GM21786 (cell line): ENCODE measurements at regions not wholly inside any gene's neighbourhood (a gene's known extent, or its start where the extent isn't known, plus 50 kb on each side); places are given as distances from the start of the nearest gene placed in this dataset.
"Not testable (repeated sequence)": the region's sequence is repeated elsewhere in the genome, so short reads cannot be mapped to it uniquely, and the experiment has no call there.

Source experiments
- ATAC-seq: cut with Tn5 transposase; IDR thresholded peaks from one replicate; pipeline ENCODE4 v1.9.1; 2021; ENCODE audit not compliant: unreplicated experiment

- no peak for ATAC-seq
Measured at GRCh38 chr6:53446151-53446550, 97.4 kb upstream of the ELOVL5 start.

GRCh38 chr6:53441761-53442160, 93.0 kb upstream of the ELOVL5 start:
- no peak for ATAC-seq

GRCh38 chr6:53441035-53441493, 92.3 kb upstream of the ELOVL5 start:
- ATAC-seq = no peak

- ATAC-seq = no peak
Measured at GRCh38 chr6:53440336-53440945, 91.7 kb upstream of the ELOVL5 start.

GRCh38 chr6:53439556-53439955, 90.8 kb upstream of the ELOVL5 start:
- ATAC-seq = no peak

- ATAC-seq = peak; percentile 77
Measured at GRCh38 chr6:53437557-53438202, 88.9 kb upstream of the ELOVL5 start.

GRCh38 chr6:53436526-53437303, 88.0 kb upstream of the ELOVL5 start:
- ATAC-seq = no peak

- ATAC-seq = no peak
Measured at GRCh38 chr6:53433951-53434285, 85.2 kb upstream of the ELOVL5 start.

GRCh38 chr6:53433261-53433950, 84.7 kb upstream of the ELOVL5 start:
- no peak for ATAC-seq

GRCh38 chr6:53432318-53433161, 83.8 kb upstream of the ELOVL5 start:
- no peak for ATAC-seq

GRCh38 chr6:53431704-53432103, 83.0 kb upstream of the ELOVL5 start:
- ATAC-seq = no peak

- no peak for ATAC-seq
Measured at GRCh38 chr6:53429401-53429800, 80.7 kb upstream of the ELOVL5 start.

- no peak for ATAC-seq
Measured at GRCh38 chr6:53428886-53429285, 80.1 kb upstream of the ELOVL5 start.

GRCh38 chr6:53426667-53427270, 78.0 kb upstream of the ELOVL5 start:
- peak; percentile 88 for ATAC-seq

GRCh38 chr6:53426117-53426516, 77.4 kb upstream of the ELOVL5 start:
- no peak for ATAC-seq

GRCh38 chr6:53424976-53425718, 76.4 kb upstream of the ELOVL5 start:
- no peak for ATAC-seq

GRCh38 chr6:53424300-53424699, 75.5 kb upstream of the ELOVL5 start:
- ATAC-seq = no peak

GRCh38 chr6:53423560-53423959, 74.8 kb upstream of the ELOVL5 start:
- ATAC-seq = not testable (repeated sequence)

GRCh38 chr6:53419026-53419425, 70.3 kb upstream of the ELOVL5 start:
- no peak for ATAC-seq

- ATAC-seq = no peak
Measured at GRCh38 chr6:53418288-53418687, 69.5 kb upstream of the ELOVL5 start.
